ENCODE measurements at regions not wholly inside any gene's neighbourhood (a gene's known extent, or its start where the extent isn't known, plus 50 kb on each side); places are given as distances from the start of the nearest gene placed in this dataset.

- TF ChIP-seq JUNB (CRISPR knock-in tag; IDR thresholded peaks at IDR 0.05; ENCODE audit: borderline replicate concordance) = no peak
- no peak for TF ChIP-seq ZNF747 (CRISPR knock-in tag; IDR thresholded peaks at IDR 0.05; ENCODE audit: borderline replicate concordance)
Observed at GRCh38 chr21:15252431-15252830, 187.6 kb upstream of the NRIP1 start (continued).

DNA sequence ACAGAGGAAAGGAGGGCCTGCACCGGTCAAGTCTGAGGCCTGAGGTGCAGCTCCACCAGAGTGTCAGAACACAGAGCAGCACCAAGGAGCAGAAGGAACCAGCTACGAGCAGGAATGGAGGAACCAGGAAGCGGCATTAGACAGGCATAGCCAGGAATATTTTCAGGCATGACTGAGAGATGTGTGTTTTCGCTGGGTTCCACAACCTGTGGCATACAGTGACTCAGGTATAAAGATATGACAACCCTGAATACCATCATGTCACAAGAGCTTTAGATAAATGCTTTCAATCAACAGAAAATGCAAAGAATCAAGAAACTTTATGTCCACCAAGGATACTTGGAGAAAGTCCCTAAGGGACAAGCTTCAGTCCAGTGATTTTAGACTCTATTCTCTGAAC, 189.3 kb upstream of the NRIP1 start:
- ChIA-PET CTCF (ENCODE audit: low intra/inter-chr PET ratio, low total read pairs) (no interaction called here), POLR2A (no interaction called here)
- peaks cover 14% of the 10 kb centered on the region for H3K4me1 ChIP-seq (ENCODE audit: insufficient read depth, low read length)
- intact Hi-C loops (cut with micrococcal nuclease; ENCODE audit: unreplicated experiment) = no loop called here
- in situ Hi-C loops (cut with HindIII; ENCODE audit: extremely low pct_ligation_motif_present, low pct_unique_long_range_greater_than_20kb) = no loop called here
- H3K36me3 ChIP-seq (replicated peaks in 1 of 2; ENCODE audit: control insufficient read depth in 1 of 2, insufficient read depth in 2 of 2, low read length in 2 of 2) = no peaks in the 10 kb centered on the region
- H3K4me3 ChIP-seq (replicated peaks in 1 of 3; ENCODE audit: insufficient read depth in 1 of 3, low read depth in 2 of 3, low read length in 3 of 3) = no peak overlapping the region
- ATAC-seq (no peak), DNase-seq (ENCODE audit: low spot score) (no peak), FAIRE-seq (no peak)
- H3K4me2 ChIP-seq (ENCODE audit: low read depth, low read length) = no peak overlapping the region
- H2AFZ ChIP-seq (ENCODE audit: low read length) = no peak overlapping the region
- H3K27ac ChIP-seq (ENCODE audit: extremely low read length, insufficient read depth, low read length) = no peak overlapping the region
- BruUV-seq (replicated peaks) = no TSS peak
- no peaks in the 10 kb centered on the region; a peak in 1 of 5 replicates for H3K27me3 ChIP-seq (ENCODE audit: control insufficient read depth in 1 of 2, insufficient read depth in 2 of 2, low read length in 2 of 2)
- no peaks in the 10 kb centered on the region for H4K20me1 ChIP-seq (ENCODE audit: insufficient read depth, low read length)
- TF ChIP-seq RBM22 (optimal IDR thresholded peaks at IDR 0.05; ENCODE audit: low read length) = no peak
- TF ChIP-seq ZNF138 (CRISPR knock-in tag; IDR thresholded peaks at IDR 0.05; ENCODE audit: low read depth) = no peak
- no peak for TF ChIP-seq SETDB1 (CRISPR knock-in tag; IDR thresholded peaks at IDR 0.05; ENCODE audit: borderline replicate concordance)
- TF ChIP-seq TCF12 (IDR thresholded peaks at IDR 0.05) = no peak
- no peak for TF ChIP-seq TCF12 (CRISPR knock-in tag; IDR thresholded peaks at IDR 0.05)
- TF ChIP-seq MXD1 (CRISPR knock-in tag; IDR thresholded peaks at IDR 0.05) = no peak
- TF ChIP-seq, protein P1, sequence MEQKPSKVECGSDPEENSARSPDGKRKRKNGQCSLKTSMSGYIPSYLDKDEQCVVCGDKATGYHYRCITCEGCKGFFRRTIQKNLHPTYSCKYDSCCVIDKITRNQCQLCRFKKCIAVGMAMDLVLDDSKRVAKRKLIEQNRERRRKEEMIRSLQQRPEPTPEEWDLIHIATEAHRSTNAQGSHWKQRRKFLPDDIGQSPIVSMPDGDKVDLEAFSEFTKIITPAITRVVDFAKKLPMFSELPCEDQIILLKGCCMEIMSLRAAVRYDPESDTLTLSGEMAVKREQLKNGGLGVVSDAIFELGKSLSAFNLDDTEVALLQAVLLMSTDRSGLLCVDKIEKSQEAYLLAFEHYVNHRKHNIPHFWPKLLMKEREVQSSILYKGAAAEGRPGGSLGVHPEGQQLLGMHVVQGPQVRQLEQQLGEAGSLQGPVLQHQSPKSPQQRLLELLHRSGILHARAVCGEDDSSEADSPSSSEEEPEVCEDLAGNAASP (CRISPR knock-in tag; IDR thresholded peaks at IDR 0.05; ENCODE audit: borderline replicate concordance) = no peak
- no peak for TF ChIP-seq ZNF619 (CRISPR knock-in tag; IDR thresholded peaks at IDR 0.05)
- TF ChIP-seq ZNF564 (CRISPR knock-in tag; IDR thresholded peaks at IDR 0.05) = no peak
- TF ChIP-seq ZMAT3 (CRISPR knock-in tag; conservative IDR thresholded peaks at IDR 0.05) = no peak
- TF ChIP-seq ZNF83 (CRISPR knock-in tag; IDR thresholded peaks at IDR 0.05; ENCODE audit: borderline replicate concordance) = no peak
- TF ChIP-seq MTF1 (CRISPR knock-in tag; IDR thresholded peaks at IDR 0.05) = no peak
- TF ChIP-seq POLR2G (IDR thresholded peaks at IDR 0.05; ENCODE audit: low read depth, low read length) = no peak
- H3K79me2 ChIP-seq (ENCODE audit: insufficient read depth, low read length) = no peaks in the 10 kb centered on the region
- H3K9ac ChIP-seq (ENCODE audit: insufficient read depth, low read depth, low read length) = no peak overlapping the region
- 80% methylated on average over 4 of the region's 4 CpGs for WGBS (ENCODE audit: low lambda C conversion rate)
- no peaks in the 10 kb centered on the region for H3K9me3 ChIP-seq (ENCODE audit: low read length)
